Spleen (tissue), 7 donors: ENCODE measurements at regions not wholly inside any gene's neighbourhood (a gene's known extent, or its start where the extent isn't known, plus 50 kb on each side); places are given as distances from the start of the nearest gene placed in this dataset.
"Not testable (repeated sequence)": the region's sequence is repeated elsewhere in the genome, so short reads cannot be mapped to it uniquely, and the experiment has no call there.

ENCODE experiments used
- CTCF ChIP-seq, 11 experiments: fragments of 200-600 bp in 7 of 11; fragments of 450-650 bp in 4 of 11; sonication (generic) in 4 of 11; IDR thresholded peaks in 8 of 11; conservative IDR thresholded peaks in 3 of 11; 1 replicate in 7 of 11; 2 replicates in 4 of 11; pipeline versions ENCODE4 v1.4.0 to v1.8.0; 2016 to 2021; ENCODE audit warnings: antibody characterized with exemption in 11 of 11, inconsistent platforms in 4 of 11, mild to moderate bottlenecking in 1 of 11
- POLR2A ChIP-seq, 3 donors: fragments of 450-650 bp; IDR thresholded peaks; one replicate each; pipeline ENCODE4 v1.5.1; 2017; ENCODE audit warnings: antibody characterized with exemption in 3 of 3, mild to moderate bottlenecking in 1 of 3
- donor health status: DM: no; HTN: no; CAD: no; lungs with moderate emphysema.
- donor health status: DM: no; HTN: no; CAD: no.
- donor health status: DM: no; HTN: no; CAD: no.

GRCh38 chr16:31692338-31692737 lies 164.6 kb downstream of the AHSP start:
- not testable (repeated sequence) for TF ChIP-seq POLR2A (IDR thresholded peaks at IDR 0.05); CTCF (IDR thresholded peaks at IDR 0.05 in 8 of 11, conservative IDR thresholded peaks at IDR 0.05 in 3 of 11)
